GM23248 (cell line): ENCODE measurements at regions not wholly inside any gene's neighbourhood (a gene's known extent, or its start where the extent isn't known, plus 50 kb on each side); places are given as distances from the start of the nearest gene placed in this dataset.

Source experiments
- EZH2 ChIP-seq: fragments of 200-600 bp; sonication (generic); IDR thresholded peaks from 2 replicates; pipeline ENCODE4 v1.6.1; 2018; ENCODE audit warnings: antibody characterized with exemption, mild to moderate bottlenecking; ENCODE audit not compliant: insufficient read depth, poor library complexity, severe bottlenecking
- EZH2phosphoT487 ChIP-seq: fragments of 200-600 bp; sonication (generic); IDR thresholded peaks from 2 replicates; pipeline ENCODE4 v1.6.1; 2018; ENCODE audit warnings: antibody characterized with exemption, moderate library complexity, mild to moderate bottlenecking, low read depth; ENCODE audit not compliant: insufficient read depth

- TF ChIP-seq EZH2phosphoT487, result no peak
- no peak for TF ChIP-seq EZH2
These were observed 1199.1 kb downstream of the CNTNAP5 start for GRCh38 chr2:125224188-125224587.
